Neural cell (in vitro differentiated cells): ENCODE measurements at regions not wholly inside any gene's neighbourhood (a gene's known extent, or its start where the extent isn't known, plus 50 kb on each side); places are given as distances from the start of the nearest gene placed in this dataset.

Experiments used
- EP300 ChIP-seq: fragments of 450-650 bp; conservative IDR thresholded peaks from 2 replicates; pipeline ENCODE4 v1.6.1; 2014; ENCODE audit warnings: antibody characterized with exemption, mild to moderate bottlenecking, moderate library complexity; ENCODE audit not compliant: poor library complexity, severe bottlenecking
- EZH2 ChIP-seq: fragments of 200-600, 300-800 bp; shearing (Covaris generic), sonication (generic); IDR thresholded peaks from 2 replicates; pipeline ENCODE4 v1.6.1; 2014; ENCODE audit warnings: antibody characterized with exemption, low read length, borderline replicate concordance, mild to moderate bottlenecking; ENCODE audit not compliant: insufficient read depth, poor library complexity, severe bottlenecking
- POLR2AphosphoS5 ChIP-seq: IDR thresholded peaks from 2 replicates; pipeline ENCODE4 v1.6.1; 2012
- SMC3 ChIP-seq: fragments of 450-650 bp; conservative IDR thresholded peaks from 2 replicates; pipeline ENCODE4 v1.6.1; 2014; ENCODE audit warnings: antibody characterized with exemption, mild to moderate bottlenecking, moderate library complexity; ENCODE audit not compliant: poor library complexity
- TF ChIP-seq, protein P1 (sequence below): fragments of 450-650 bp; IDR thresholded peaks from 2 replicates; pipeline ENCODE4 v1.5.1; 2014; ENCODE audit warnings: antibody characterized with exemption, mild to moderate bottlenecking, moderate library complexity; ENCODE audit not compliant: poor library complexity, severe bottlenecking

- TF ChIP-seq SMC3 (no peak), EZH2 (no peak), EP300 (no peak), POLR2AphosphoS5 (no peak)
- TF ChIP-seq, protein P1, sequence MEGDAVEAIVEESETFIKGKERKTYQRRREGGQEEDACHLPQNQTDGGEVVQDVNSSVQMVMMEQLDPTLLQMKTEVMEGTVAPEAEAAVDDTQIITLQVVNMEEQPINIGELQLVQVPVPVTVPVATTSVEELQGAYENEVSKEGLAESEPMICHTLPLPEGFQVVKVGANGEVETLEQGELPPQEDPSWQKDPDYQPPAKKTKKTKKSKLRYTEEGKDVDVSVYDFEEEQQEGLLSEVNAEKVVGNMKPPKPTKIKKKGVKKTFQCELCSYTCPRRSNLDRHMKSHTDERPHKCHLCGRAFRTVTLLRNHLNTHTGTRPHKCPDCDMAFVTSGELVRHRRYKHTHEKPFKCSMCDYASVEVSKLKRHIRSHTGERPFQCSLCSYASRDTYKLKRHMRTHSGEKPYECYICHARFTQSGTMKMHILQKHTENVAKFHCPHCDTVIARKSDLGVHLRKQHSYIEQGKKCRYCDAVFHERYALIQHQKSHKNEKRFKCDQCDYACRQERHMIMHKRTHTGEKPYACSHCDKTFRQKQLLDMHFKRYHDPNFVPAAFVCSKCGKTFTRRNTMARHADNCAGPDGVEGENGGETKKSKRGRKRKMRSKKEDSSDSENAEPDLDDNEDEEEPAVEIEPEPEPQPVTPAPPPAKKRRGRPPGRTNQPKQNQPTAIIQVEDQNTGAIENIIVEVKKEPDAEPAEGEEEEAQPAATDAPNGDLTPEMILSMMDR, result no peak
Measured at GRCh38 chr5:28275931-28276330, 1237.5 kb upstream of the CDH9 start.
